NCI-H2107 (cell line): ENCODE measurements at regions not wholly inside any gene's neighbourhood (a gene's known extent, or its start where the extent isn't known, plus 50 kb on each side); places are given as distances from the start of the nearest gene placed in this dataset.
"Not testable (repeated sequence)": the region's sequence is repeated elsewhere in the genome, so short reads cannot be mapped to it uniquely, and the experiment has no call there.

Source experiments
- DNase-seq: peaks from one replicate; lab custom pipeline; 2025; lab: John Stamatoyannopoulos, UW

GRCh38 chr17:15802917-15803316 is 70.8 kb downstream of the TBC1D26 start:
- not testable (repeated sequence) for DNase-seq

- not testable (repeated sequence) for DNase-seq
Observed at GRCh38 chr17:15806825-15807224, 74.7 kb downstream of the TBC1D26 start.

- not testable (repeated sequence) for DNase-seq
Observed at GRCh38 chr17:15813388-15813787, 81.3 kb downstream of the TBC1D26 start.

- not testable (repeated sequence) for DNase-seq
Observed at GRCh38 chr17:15814003-15814402, 81.9 kb downstream of the TBC1D26 start.

- DNase-seq: not testable (repeated sequence)
Observed at GRCh38 chr17:15817861-15818260, 85.8 kb downstream of the TBC1D26 start.

GRCh38 chr17:15822280-15822679 is 90.2 kb downstream of the TBC1D26 start:
- not testable (repeated sequence) for DNase-seq

GRCh38 chr17:15828727-15829314 is 96.7 kb downstream of the TBC1D26 start:
- DNase-seq: peak; percentile 26

- DNase-seq: peak; percentile 7
Observed at GRCh38 chr17:15830221-15830620, 98.1 kb downstream of the TBC1D26 start.

- DNase-seq: not testable (repeated sequence)
Observed at GRCh38 chr17:15831182-15831581, 99.1 kb downstream of the TBC1D26 start.

GRCh38 chr17:15832921-15833480 is 100.9 kb downstream of the TBC1D26 start:
- DNase-seq: not testable (repeated sequence)

- DNase-seq: not testable (repeated sequence)
Observed at GRCh38 chr17:15833890-15834289, 101.8 kb downstream of the TBC1D26 start.

- not testable (repeated sequence) for DNase-seq
Observed at GRCh38 chr17:15835481-15835880, 103.4 kb downstream of the TBC1D26 start.

GRCh38 chr17:15836249-15836982 is 104.3 kb downstream of the TBC1D26 start:
- DNase-seq: not testable (repeated sequence)

GRCh38 chr17:15836991-15837390 is 104.9 kb downstream of the TBC1D26 start:
- not testable (repeated sequence) for DNase-seq

- DNase-seq: not testable (repeated sequence)
Observed at GRCh38 chr17:15847447-15848229, 97.3 kb upstream of the ADORA2B start.

GRCh38 chr17:15849054-15849453 is 95.9 kb upstream of the ADORA2B start:
- not testable (repeated sequence) for DNase-seq

- not testable (repeated sequence) for DNase-seq
Observed at GRCh38 chr17:15850071-15850470, 94.9 kb upstream of the ADORA2B start.

- not testable (repeated sequence) for DNase-seq
Observed at GRCh38 chr17:15850687-15851086, 94.2 kb upstream of the ADORA2B start.

- not testable (repeated sequence) for DNase-seq
Observed at GRCh38 chr17:15852863-15853262, 92.1 kb upstream of the ADORA2B start.

GRCh38 chr17:15856191-15856590 is 88.7 kb upstream of the ADORA2B start:
- not testable (repeated sequence) for DNase-seq

GRCh38 chr17:15856745-15857144 is 88.2 kb upstream of the ADORA2B start:
- not testable (repeated sequence) for DNase-seq

- DNase-seq: not testable (repeated sequence)
Observed at GRCh38 chr17:15858082-15858481, 86.8 kb upstream of the ADORA2B start.
